H1 (cell line): ENCODE measurements at regions not wholly inside any gene's neighbourhood (a gene's known extent, or its start where the extent isn't known, plus 50 kb on each side); places are given as distances from the start of the nearest gene placed in this dataset.

Source experiments
- CTCF ChIA-PET: fragments of 300-600 bp; sonication (Branson Sonifier 250); formaldehyde crosslinking; loops from one replicate; lab custom pipeline; 2021; ENCODE audit not compliant: partially characterized antibody; lab: Charles Lee
- POLR2A ChIA-PET: fragments of 300-600 bp; sonication (Branson Sonifier 250); formaldehyde crosslinking; loops from one replicate; lab custom pipeline; 2021; ENCODE audit warnings: inconsistent platforms; ENCODE audit not compliant: partially characterized antibody; lab: Charles Lee
- DNase-seq, 2 experiments: peaks; one replicate each; pipeline versions ENCODE4 v3.0.0 to v3.0.0-alpha.2; 2010 to 2022; ENCODE audit warnings: low spot score in 2 of 2, low read depth in 1 of 2, mixed read lengths in 1 of 2
- FAIRE-seq: peaks from 2 replicates; lab custom pipeline; 2011; peaks lifted over from hg19 to GRCh38; lab: Jason Lieb, UNC
- H2AFZ ChIP-seq: 2 replicates; pipeline ENCODE4 v1.8.1; 2012; ENCODE audit warnings: low read length, inconsistent platforms
- H2AK5ac ChIP-seq: 2 replicates; pipeline ENCODE4 v1.6.1; 2013; ENCODE audit warnings: low read depth, low read length
- H2BK120ac ChIP-seq: replicated peaks from 2 replicates; pipeline ENCODE3; 2013; ENCODE audit warnings: low read depth, low read length, inconsistent platforms
- H2BK12ac ChIP-seq: 2 replicates; pipeline ENCODE4 v1.6.1; 2013; ENCODE audit warnings: low read depth, low read length
- H2BK15ac ChIP-seq: 2 replicates; pipeline ENCODE4 v1.6.1; 2013; ENCODE audit warnings: low read length
- H2BK20ac ChIP-seq: 2 replicates; pipeline ENCODE4 v1.6.1; 2013; ENCODE audit warnings: low read length
- H2BK5ac ChIP-seq: 2 replicates; pipeline ENCODE4 v1.6.1; 2013; ENCODE audit warnings: low read depth, low read length
- H3K14ac ChIP-seq: 2 replicates; pipeline ENCODE4 v1.6.1; 2013; ENCODE audit warnings: inconsistent platforms; ENCODE audit not compliant: insufficient read length
- H3K18ac ChIP-seq: 2 replicates; pipeline ENCODE4 v1.6.1; 2013; ENCODE audit warnings: low read length; ENCODE audit errors: extremely low read depth
- H3K23ac ChIP-seq: 2 replicates; pipeline ENCODE4 v1.6.1; 2013; ENCODE audit warnings: inconsistent platforms; ENCODE audit not compliant: insufficient read length
- H3K23me2 ChIP-seq: 2 replicates; pipeline ENCODE4 v1.6.1; 2013; ENCODE audit warnings: low read depth, low read length
- H3K27ac ChIP-seq: 2 replicates; pipeline ENCODE4 v1.6.1; 2011; ENCODE audit warnings: low read depth, low read length, inconsistent platforms
- H3K27me3 ChIP-seq, 4 experiments: replicated peaks in 1 of 4; 1 replicate in 1 of 4; 2 replicates in 3 of 4; pipeline versions ENCODE4 v1.6.1 to v1.8.1; 2011 to 2013; ENCODE audit warnings: low read length in 3 of 4, mild to moderate bottlenecking in 3 of 4, inconsistent platforms in 2 of 4, mixed read lengths in 2 of 4, moderate library complexity in 1 of 4; ENCODE audit not compliant: control insufficient read depth in 3 of 4, insufficient read depth in 3 of 4; ENCODE audit errors: extremely low read depth in 1 of 4
- H3K36me3 ChIP-seq, 4 experiments: 2 replicates each; pipeline versions ENCODE4 v1.6.1 to v1.8.1; 2011 to 2013; ENCODE audit warnings: mild to moderate bottlenecking in 4 of 4, low read length in 3 of 4, moderate library complexity in 2 of 4, control low read depth in 1 of 4, inconsistent platforms in 1 of 4; ENCODE audit not compliant: insufficient read depth in 4 of 4, control insufficient read depth in 2 of 4
- H3K4ac ChIP-seq: replicated peaks from 2 replicates; pipeline ENCODE3; 2013; ENCODE audit warnings: low read length, low read depth, mixed read lengths, inconsistent platforms; ENCODE audit not compliant: insufficient read length
- H3K4me1 ChIP-seq, 4 experiments: replicated peaks in 1 of 4; 1 replicate in 1 of 4; 2 replicates in 3 of 4; pipeline versions ENCODE4 v1.6.1 to v1.8.1; 2011 to 2013; ENCODE audit warnings: low read length in 3 of 4, inconsistent platforms in 2 of 4, mixed read lengths in 1 of 4; ENCODE audit not compliant: insufficient read depth in 4 of 4, control insufficient read depth in 3 of 4
- H3K4me2 ChIP-seq, 2 experiments: 2 replicates each; pipeline versions ENCODE4 v1.6.1 to v1.8.1; 2011 to 2013; ENCODE audit warnings: low read depth in 2 of 2, low read length in 2 of 2, control low read depth in 1 of 2, inconsistent platforms in 1 of 2, mild to moderate bottlenecking in 1 of 2; ENCODE audit not compliant: insufficient read depth in 1 of 2
- H3K4me3 ChIP-seq, 4 experiments: fragments of 200-600, 300-600 bp in 1 of 4; sonication (generic), shearing (Covaris generic), sonication (Bioruptor Twin) in 1 of 4; 2 replicates each; pipeline versions ENCODE4 v1.5.1 to v1.8.1; 2011 to 2016; ENCODE audit warnings: low read length in 4 of 4, low read depth in 3 of 4, control low read depth in 2 of 4, inconsistent platforms in 2 of 4, mild to moderate bottlenecking in 2 of 4, mixed read lengths in 1 of 4, moderate library complexity in 1 of 4; ENCODE audit not compliant: insufficient read depth in 2 of 4; ENCODE audit errors: extremely low read depth in 1 of 4
- H3K56ac ChIP-seq: replicated peaks from 2 replicates; pipeline ENCODE3; 2013; ENCODE audit warnings: low read depth, mild to moderate bottlenecking, mixed read lengths, low read length, inconsistent platforms; ENCODE audit not compliant: insufficient read length
- H3K79me1 ChIP-seq: 2 replicates; pipeline ENCODE4 v1.6.1; 2013; ENCODE audit warnings: low read depth, low read length, control low read depth
- H3K79me2 ChIP-seq, 2 experiments: 2 replicates each; pipeline versions ENCODE4 v1.6.1 to v1.8.1; 2012 to 2013; ENCODE audit warnings: low read length in 2 of 2, mild to moderate bottlenecking in 2 of 2, inconsistent platforms in 1 of 2; ENCODE audit not compliant: insufficient read depth in 2 of 2, control insufficient read depth in 1 of 2
- H3K9ac ChIP-seq, 4 experiments: replicated peaks in 1 of 4; 1 replicate in 1 of 4; 2 replicates in 3 of 4; pipeline versions ENCODE4 v1.6.1 to v1.8.1; 2011 to 2013; ENCODE audit warnings: low read depth in 3 of 4, low read length in 3 of 4, control low read depth in 2 of 4, mild to moderate bottlenecking in 2 of 4, moderate library complexity in 2 of 4, inconsistent platforms in 1 of 4; ENCODE audit errors: extremely low read depth in 1 of 4
- H3K9me3 ChIP-seq, 2 experiments: 2 replicates each; pipeline versions ENCODE4 v1.6.1 to v1.8.1; 2012 to 2013; ENCODE audit warnings: mild to moderate bottlenecking in 2 of 2, moderate library complexity in 2 of 2, control low read depth in 1 of 2, inconsistent platforms in 1 of 2, low read depth in 1 of 2, low read length in 1 of 2, mixed read lengths in 1 of 2; ENCODE audit not compliant: insufficient read depth in 2 of 2
- H4K20me1 ChIP-seq, 2 experiments: replicated peaks in 1 of 2; 2 replicates each; pipeline versions ENCODE3 to v1.8.1; 2011 to 2013; ENCODE audit warnings: inconsistent platforms in 2 of 2, low read length in 2 of 2, mild to moderate bottlenecking in 1 of 2; ENCODE audit not compliant: insufficient read depth in 2 of 2, control insufficient read depth in 1 of 2
- H4K5ac ChIP-seq: 2 replicates; pipeline ENCODE4 v1.6.1; 2013; ENCODE audit warnings: low read length, low read depth, mixed read lengths, inconsistent platforms; ENCODE audit not compliant: insufficient read length
- H4K8ac ChIP-seq: 2 replicates; pipeline ENCODE4 v1.8.0; 2013; ENCODE audit warnings: mild to moderate bottlenecking, moderate library complexity, low read length, inconsistent platforms; ENCODE audit not compliant: insufficient read depth; ENCODE audit errors: extremely low read depth
- H4K91ac ChIP-seq: replicated peaks from 2 replicates; pipeline ENCODE3; 2013; ENCODE audit warnings: low read length, mixed read lengths, inconsistent platforms; ENCODE audit not compliant: insufficient read length
- ATF3 ChIP-seq: IDR thresholded peaks from 2 replicates; pipeline ENCODE4 v1.6.1; 2011; ENCODE audit warnings: low read depth, mild to moderate bottlenecking, low read length; ENCODE audit not compliant: insufficient read depth
- BRCA1 ChIP-seq: IDR thresholded peaks from 2 replicates; pipeline ENCODE4 v1.6.1; 2012; ENCODE audit warnings: low read depth, low read length, improper control_type of control experiment
- CTCF ChIP-seq, 3 experiments: IDR thresholded peaks; 1 replicate in 2 of 3; 2 replicates in 1 of 3; pipeline versions ENCODE4 v1.5.1 to v1.6.1; 2011; ENCODE audit warnings: low read length in 3 of 3, mild to moderate bottlenecking in 3 of 3, inconsistent platforms in 2 of 3, low read depth in 1 of 3, moderate library complexity in 1 of 3; ENCODE audit not compliant: insufficient read depth in 1 of 3; ENCODE audit errors: control extremely low read depth in 1 of 3
- JUN ChIP-seq: IDR thresholded peaks from 2 replicates; pipeline ENCODE4 v1.6.1; 2011; ENCODE audit warnings: low read depth, mild to moderate bottlenecking, improper control_type of control experiment, low read length
- KDM4A ChIP-seq: IDR thresholded peaks from one replicate; pipeline ENCODE4 v1.7.1; 2012; ENCODE audit warnings: low read depth, mild to moderate bottlenecking, moderate library complexity, low read length, inconsistent platforms; ENCODE audit not compliant: severe bottlenecking
- NANOG ChIP-seq: IDR thresholded peaks from 2 replicates; pipeline ENCODE4 v1.6.1; 2011; ENCODE audit warnings: low read length, low read depth, mild to moderate bottlenecking, inconsistent platforms; ENCODE audit not compliant: insufficient read depth, poor library complexity, severe bottlenecking
- PHF8 ChIP-seq: fragments of 200-600 bp; sonication (generic); conservative IDR thresholded peaks from 2 replicates; pipeline ENCODE4 v1.7.1; 2012; ENCODE audit warnings: low read depth, mild to moderate bottlenecking, inconsistent platforms, low read length, moderate library complexity
- RFX5 ChIP-seq: IDR thresholded peaks from 2 replicates; pipeline ENCODE4 v1.6.1; 2011; ENCODE audit warnings: low read depth, low read length, improper control_type of control experiment, borderline replicate concordance
- SP2 ChIP-seq: IDR thresholded peaks from 2 replicates; pipeline ENCODE4 v1.6.1; 2012; ENCODE audit warnings: mild to moderate bottlenecking, low read length, inconsistent platforms
- SRF ChIP-seq: IDR thresholded peaks from 2 replicates; pipeline ENCODE4 v1.6.1; 2011; ENCODE audit warnings: mild to moderate bottlenecking, low read depth, low read length, moderate library complexity
- TAF1 ChIP-seq: IDR thresholded peaks from 2 replicates; pipeline ENCODE4 v1.6.1; 2011; ENCODE audit warnings: mild to moderate bottlenecking, low read depth, low read length
- TCF12 ChIP-seq: IDR thresholded peaks from 2 replicates; pipeline ENCODE4 v1.6.1; 2011; ENCODE audit warnings: low read depth, mild to moderate bottlenecking, low read length
- WGBS, 2 experiments: shearing (Covaris generic) in 1 of 2; methylation state at CpG; one replicate each; pipeline versions ENCODE4 v1.1.6 to v1.1.7; 2013 to 2015; ENCODE audit warnings: low lambda C conversion rate in 2 of 2, mixed read lengths in 2 of 2, inconsistent platforms in 1 of 2, low coverage in 1 of 2, missing lambda C conversion rate in 1 of 2; ENCODE audit not compliant: insufficient replicate concordance in 2 of 2, insufficient coverage in 1 of 2, insufficient read length in 1 of 2; ENCODE audit errors: extremely low coverage in 1 of 2, missing lambda C conversion rate in 1 of 2; 5-methylcytosine and 5-hydroxymethylcytosine counted together

GRCh38 chr3:69612791-69613190 lies 126.5 kb upstream of the MITF start:
- no peak overlapping the region for H3K9ac ChIP-seq
- H3K36me3 ChIP-seq = no peaks in the 10 kb centered on the region
- H2AFZ ChIP-seq = no peak overlapping the region
- H3K23me2 ChIP-seq = no peaks in the 10 kb centered on the region
- no peak for DNase-seq
- H4K91ac ChIP-seq = no peak overlapping the region
- no peak overlapping the region for H3K4ac ChIP-seq
- H3K14ac ChIP-seq = no peak overlapping the region
- no peak overlapping the region for H2BK20ac ChIP-seq
- H3K56ac ChIP-seq = no peak overlapping the region
- no peak overlapping the region for H3K4me2 ChIP-seq
- H2AK5ac ChIP-seq = no peak overlapping the region
- no peak overlapping the region for H2BK120ac ChIP-seq
- H3K79me1 ChIP-seq = no peaks in the 10 kb centered on the region
- no peaks in the 10 kb centered on the region; a peak in 1 of 4 replicates for H3K9me3 ChIP-seq
- H2BK5ac ChIP-seq = no peak overlapping the region
- no peaks in the 10 kb centered on the region for H3K79me2 ChIP-seq
- no peak overlapping the region for H2BK12ac ChIP-seq
- H4K5ac ChIP-seq = no peak overlapping the region
- CTCF ChIA-PET = no interaction called here
- POLR2A ChIA-PET = no interaction called here
- no peaks in the 10 kb centered on the region for H3K4me1 ChIP-seq
- H3K27ac ChIP-seq = no peak overlapping the region
- FAIRE-seq = no peak
- no peak overlapping the region for H2BK15ac ChIP-seq
- no peak overlapping the region for H3K23ac ChIP-seq
- H3K4me3 ChIP-seq = no peak overlapping the region
- H4K8ac ChIP-seq = no peak overlapping the region
- 88% methylated on average over 2 of the region's 2 CpGs; no CpG with 5 or more reads in 1 of the 2 experiments for WGBS, 2 experiments
- H4K20me1 ChIP-seq = no peaks in the 10 kb centered on the region
- peaks cover 0 to 1% (median 0%) of the 10 kb centered on the region in 4 experiments; a peak in 1 of 7 replicates for H3K27me3 ChIP-seq
- H3K18ac ChIP-seq = no peak overlapping the region
- TF ChIP-seq TCF12 (no peak), BRCA1 (no peak), SRF (no peak), KDM4A (no peak), NANOG (no peak), TAF1 (no peak), JUN (no peak), ATF3 (no peak), CTCF (IDR thresholded peaks at IDR 0.05; ENCODE audit: control extremely low read depth in 1 of 3, insufficient read depth in 1 of 3, low read depth in 1 of 3, low read length in 3 of 3) (no peak), SP2 (no peak), RFX5 (no peak), PHF8 (no peak)
